ENCODE measurements at regions not wholly inside any gene's neighbourhood (a gene's known extent, or its start where the extent isn't known, plus 50 kb on each side); places are given as distances from the start of the nearest gene placed in this dataset.

DNA sequence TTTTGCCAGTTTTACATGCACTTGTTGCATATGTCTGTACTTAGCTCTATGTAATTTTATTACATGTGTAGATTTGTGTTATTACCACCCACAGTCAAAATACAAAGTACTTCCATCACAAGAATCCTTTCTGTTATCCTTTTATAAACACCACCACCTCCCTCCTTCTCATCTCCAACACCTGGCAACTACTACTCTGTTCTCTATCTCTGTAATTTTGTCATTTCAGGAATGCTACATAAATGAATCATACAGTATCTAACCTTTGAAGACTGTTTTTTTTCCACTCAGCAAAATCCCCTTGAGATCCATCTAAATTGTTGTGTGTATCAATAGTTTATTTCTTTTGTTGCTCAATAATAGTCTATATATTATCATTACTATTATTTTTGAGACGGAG is 64.5 kb upstream of the COP1 start:
- Histone ChIP-seq H3K9me3 (ENCODE audit: low read depth, low read length) (no peaks in the 10 kb centered on the region), H3K27ac (ENCODE audit: low read depth, low read length) (no peak overlapping the region), H3K36me3 (ENCODE audit: insufficient read depth, low read length) (no peaks in the 10 kb centered on the region), H3K4me3 (ENCODE audit: insufficient read depth, low read length) (no peak overlapping the region), H2AFZ (ENCODE audit: low read length) (no peak overlapping the region), H3K4me2 (ENCODE audit: insufficient read depth, low read length) (no peak overlapping the region), H3K79me2 (ENCODE audit: insufficient read depth, low read length) (no peaks in the 10 kb centered on the region), H3K27me3 (ENCODE audit: insufficient read depth, low read length) (no peaks in the 10 kb centered on the region), H3K4me1 (ENCODE audit: insufficient read depth, low read length) (no peaks in the 10 kb centered on the region), H4K20me1 (ENCODE audit: insufficient read depth, low read length) (no peaks in the 10 kb centered on the region)
- no peak for DNase-seq (ENCODE audit: insufficient read length, low spot score, missing footprints)
- TF ChIP-seq, protein P1, sequence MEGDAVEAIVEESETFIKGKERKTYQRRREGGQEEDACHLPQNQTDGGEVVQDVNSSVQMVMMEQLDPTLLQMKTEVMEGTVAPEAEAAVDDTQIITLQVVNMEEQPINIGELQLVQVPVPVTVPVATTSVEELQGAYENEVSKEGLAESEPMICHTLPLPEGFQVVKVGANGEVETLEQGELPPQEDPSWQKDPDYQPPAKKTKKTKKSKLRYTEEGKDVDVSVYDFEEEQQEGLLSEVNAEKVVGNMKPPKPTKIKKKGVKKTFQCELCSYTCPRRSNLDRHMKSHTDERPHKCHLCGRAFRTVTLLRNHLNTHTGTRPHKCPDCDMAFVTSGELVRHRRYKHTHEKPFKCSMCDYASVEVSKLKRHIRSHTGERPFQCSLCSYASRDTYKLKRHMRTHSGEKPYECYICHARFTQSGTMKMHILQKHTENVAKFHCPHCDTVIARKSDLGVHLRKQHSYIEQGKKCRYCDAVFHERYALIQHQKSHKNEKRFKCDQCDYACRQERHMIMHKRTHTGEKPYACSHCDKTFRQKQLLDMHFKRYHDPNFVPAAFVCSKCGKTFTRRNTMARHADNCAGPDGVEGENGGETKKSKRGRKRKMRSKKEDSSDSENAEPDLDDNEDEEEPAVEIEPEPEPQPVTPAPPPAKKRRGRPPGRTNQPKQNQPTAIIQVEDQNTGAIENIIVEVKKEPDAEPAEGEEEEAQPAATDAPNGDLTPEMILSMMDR (IDR thresholded peaks at IDR 0.05; ENCODE audit: extremely low read depth, low read depth, low read length) = no peak

All from osteoblast (primary cell).